ENCODE measurements at regions not wholly inside any gene's neighbourhood (a gene's known extent, or its start where the extent isn't known, plus 50 kb on each side); places are given as distances from the start of the nearest gene placed in this dataset.

GRCh38 chr6:4010048-4010447 lies 68.9 kb downstream of the FAM217A start:
- Histone ChIP-seq H4K20me1 (ENCODE audit: control insufficient read depth, insufficient read depth, low read depth, low read length) (peaks cover 19% of the 10 kb centered on the region; the same call in 1 of the 2 replicates), H3K79me2 (ENCODE audit: control insufficient read depth, low read length) (peaks cover 68% of the 10 kb centered on the region)

DNA sequence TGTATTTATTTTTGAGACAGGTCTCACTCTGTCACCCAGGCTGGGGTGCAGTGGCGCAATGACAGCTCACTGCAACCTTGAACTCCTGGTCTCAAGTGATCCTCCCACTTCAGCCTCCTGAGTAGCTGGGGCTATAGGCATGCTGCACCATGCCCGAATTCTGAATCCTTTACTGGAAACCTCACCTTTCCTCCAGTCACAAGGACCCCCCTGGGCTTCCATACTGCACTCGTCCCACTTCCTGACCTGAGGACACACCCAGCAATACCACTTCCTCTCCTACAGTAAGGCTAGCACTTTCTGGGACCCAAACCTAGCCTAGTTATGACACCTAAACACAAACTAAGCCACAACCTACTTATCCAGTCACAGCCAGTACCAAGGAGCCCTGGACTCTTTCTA lies 68.2 kb downstream of the FAM217A start:
- H3K4me2 ChIP-seq (ENCODE audit: low read length) = peak overlapping the region; percentile 19
- peaks cover 19% of the 10 kb centered on the region; the same call in 1 of the 2 replicates for H4K20me1 ChIP-seq (ENCODE audit: control insufficient read depth, insufficient read depth, low read depth, low read length)
- no peak overlapping the region for H3K4me3 ChIP-seq (ENCODE audit: low read length)
- H3K4me1 ChIP-seq (ENCODE audit: control insufficient read depth, low read length) = peaks cover 23% of the 10 kb centered on the region
- no peak overlapping the region for H3K27ac ChIP-seq (ENCODE audit: low read depth, low read length)
- no peaks in the 10 kb centered on the region for H3K9me3 ChIP-seq (ENCODE audit: control insufficient read depth, insufficient read depth, low read length)
- no peaks in the 10 kb centered on the region for H3K9me2 ChIP-seq (replicated peaks; ENCODE audit: control insufficient read depth, low read length)
- H3K79me2 ChIP-seq (ENCODE audit: control insufficient read depth, low read length) = peaks cover 74% of the 10 kb centered on the region
- no peak for TF ChIP-seq EZH2phosphoT487 (IDR thresholded peaks at IDR 0.05; ENCODE audit: borderline replicate concordance, low read length)
- TF ChIP-seq, protein P1, sequence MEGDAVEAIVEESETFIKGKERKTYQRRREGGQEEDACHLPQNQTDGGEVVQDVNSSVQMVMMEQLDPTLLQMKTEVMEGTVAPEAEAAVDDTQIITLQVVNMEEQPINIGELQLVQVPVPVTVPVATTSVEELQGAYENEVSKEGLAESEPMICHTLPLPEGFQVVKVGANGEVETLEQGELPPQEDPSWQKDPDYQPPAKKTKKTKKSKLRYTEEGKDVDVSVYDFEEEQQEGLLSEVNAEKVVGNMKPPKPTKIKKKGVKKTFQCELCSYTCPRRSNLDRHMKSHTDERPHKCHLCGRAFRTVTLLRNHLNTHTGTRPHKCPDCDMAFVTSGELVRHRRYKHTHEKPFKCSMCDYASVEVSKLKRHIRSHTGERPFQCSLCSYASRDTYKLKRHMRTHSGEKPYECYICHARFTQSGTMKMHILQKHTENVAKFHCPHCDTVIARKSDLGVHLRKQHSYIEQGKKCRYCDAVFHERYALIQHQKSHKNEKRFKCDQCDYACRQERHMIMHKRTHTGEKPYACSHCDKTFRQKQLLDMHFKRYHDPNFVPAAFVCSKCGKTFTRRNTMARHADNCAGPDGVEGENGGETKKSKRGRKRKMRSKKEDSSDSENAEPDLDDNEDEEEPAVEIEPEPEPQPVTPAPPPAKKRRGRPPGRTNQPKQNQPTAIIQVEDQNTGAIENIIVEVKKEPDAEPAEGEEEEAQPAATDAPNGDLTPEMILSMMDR (IDR thresholded peaks at IDR 0.05; ENCODE audit: low read depth, low read length, poor library complexity, severe bottlenecking) = no peak
- no peaks in the 10 kb centered on the region for H3K27me3 ChIP-seq (ENCODE audit: control insufficient read depth, low read length)
- H3K36me3 ChIP-seq (ENCODE audit: control insufficient read depth, low read length) = peaks cover 44% of the 10 kb centered on the region
- peaks cover 11% of the 10 kb centered on the region for H3F3A ChIP-seq (ENCODE audit: control insufficient read depth, insufficient read depth)

More at GRCh38 chr6:4010048-4010447, 68.9 kb downstream of the FAM217A start:
- peaks cover 21% of the 10 kb centered on the region for H3K4me1 ChIP-seq (ENCODE audit: control insufficient read depth, low read length)
- peaks cover 38% of the 10 kb centered on the region for H3K36me3 ChIP-seq (ENCODE audit: control insufficient read depth, low read length)
- H3K4me3 ChIP-seq (ENCODE audit: low read length) = no peak overlapping the region
- H3K27me3 ChIP-seq (ENCODE audit: control insufficient read depth, low read length) = no peaks in the 10 kb centered on the region
- no peaks in the 10 kb centered on the region for H3K9me2 ChIP-seq (replicated peaks; ENCODE audit: control insufficient read depth, low read length)
- H3K9me3 ChIP-seq (ENCODE audit: control insufficient read depth, insufficient read depth, low read length) = no peaks in the 10 kb centered on the region
- H3K4me2 ChIP-seq (ENCODE audit: low read length) = no peak overlapping the region
- peaks cover 11% of the 10 kb centered on the region for H3F3A ChIP-seq (ENCODE audit: control insufficient read depth, insufficient read depth)
- TF ChIP-seq, protein P1 (IDR thresholded peaks at IDR 0.05; ENCODE audit: low read depth, low read length, poor library complexity, severe bottlenecking) = no peak
- no peak for TF ChIP-seq EZH2phosphoT487 (IDR thresholded peaks at IDR 0.05; ENCODE audit: borderline replicate concordance, low read length)
- no peak overlapping the region for H3K27ac ChIP-seq (ENCODE audit: low read depth, low read length)

DNA sequence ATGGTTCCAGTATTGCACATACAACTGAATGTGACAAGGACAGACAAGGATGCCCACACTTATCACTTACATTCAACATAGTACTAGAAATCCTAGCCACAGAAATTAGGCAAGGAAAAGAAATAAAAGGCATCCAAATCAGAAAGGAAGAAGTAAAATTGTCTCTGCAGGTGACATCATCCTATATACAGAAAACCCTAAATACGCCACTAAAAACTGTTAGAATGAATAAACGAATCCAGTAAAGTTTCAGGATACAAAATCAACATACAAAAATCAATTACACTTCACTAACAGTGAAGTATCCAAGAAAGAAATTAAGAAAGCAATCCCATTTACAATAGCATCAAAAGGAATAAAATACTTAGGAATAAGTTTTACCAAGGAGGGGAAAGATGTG lies 66.1 kb downstream of the FAM217A start:
- Histone ChIP-seq H3K79me2 (ENCODE audit: control insufficient read depth, low read length) (peaks cover 86% of the 10 kb centered on the region), H3K9me2 (replicated peaks; ENCODE audit: control insufficient read depth, low read length) (no peaks in the 10 kb centered on the region), H3F3A (ENCODE audit: control insufficient read depth, insufficient read depth) (peaks cover 18% of the 10 kb centered on the region), H3K4me3 (ENCODE audit: low read length) (no peak overlapping the region), H3K27ac (ENCODE audit: low read depth, low read length) (no peak overlapping the region), H3K4me2 (ENCODE audit: low read length) (no peak overlapping the region), H4K20me1 (ENCODE audit: control insufficient read depth, insufficient read depth, low read depth, low read length) (peaks cover 19% of the 10 kb centered on the region; the same call in 1 of the 2 replicates), H3K4me1 (ENCODE audit: control insufficient read depth, low read length) (peaks cover 35% of the 10 kb centered on the region), H3K36me3 (ENCODE audit: control insufficient read depth, low read length) (peaks cover 48% of the 10 kb centered on the region), H3K9me3 (ENCODE audit: control insufficient read depth, insufficient read depth, low read length) (no peaks in the 10 kb centered on the region), H3K27me3 (ENCODE audit: control insufficient read depth, low read length) (no peaks in the 10 kb centered on the region)
- TF ChIP-seq, protein P1 (IDR thresholded peaks at IDR 0.05; ENCODE audit: low read depth, low read length, poor library complexity, severe bottlenecking) = no peak
- TF ChIP-seq EZH2phosphoT487 (IDR thresholded peaks at IDR 0.05; ENCODE audit: borderline replicate concordance, low read length) = no peak

Measured in DOHH2 (cell line).